IPS-20b (cell line): ENCODE measurements at regions not wholly inside any gene's neighbourhood (a gene's known extent, or its start where the extent isn't known, plus 50 kb on each side); places are given as distances from the start of the nearest gene placed in this dataset.

Experiments
- H3K27ac ChIP-seq: one replicate; pipeline ENCODE4 v1.5.1; 2013; ENCODE audit warnings: low read length
- H3K27me3 ChIP-seq: 2 replicates; pipeline ENCODE4 v1.6.1; 2013; ENCODE audit warnings: mild to moderate bottlenecking, low read length, inconsistent platforms; ENCODE audit not compliant: insufficient read depth
- H3K36me3 ChIP-seq: 2 replicates; pipeline ENCODE4 v1.6.1; 2013; ENCODE audit warnings: low read depth, mild to moderate bottlenecking, inconsistent platforms, low read length, moderate library complexity; ENCODE audit not compliant: insufficient read depth
- H3K4me1 ChIP-seq: 2 replicates; pipeline ENCODE4 v1.6.1; 2013; ENCODE audit warnings: mild to moderate bottlenecking, control low read depth, inconsistent platforms, low read length, moderate library complexity; ENCODE audit not compliant: insufficient read depth
- H3K4me3 ChIP-seq: 2 replicates; pipeline ENCODE4 v1.5.1; 2013; ENCODE audit warnings: mild to moderate bottlenecking, low read length, inconsistent platforms
- H3K9ac ChIP-seq: 2 replicates; pipeline ENCODE4 v1.6.1; 2013; ENCODE audit warnings: low read depth, mild to moderate bottlenecking, inconsistent platforms, low read length, moderate library complexity
- H3K9me3 ChIP-seq: 2 replicates; pipeline ENCODE4 v1.6.1; 2013; ENCODE audit warnings: mild to moderate bottlenecking, low read depth, low read length, inconsistent platforms; ENCODE audit not compliant: insufficient read depth

DNA sequence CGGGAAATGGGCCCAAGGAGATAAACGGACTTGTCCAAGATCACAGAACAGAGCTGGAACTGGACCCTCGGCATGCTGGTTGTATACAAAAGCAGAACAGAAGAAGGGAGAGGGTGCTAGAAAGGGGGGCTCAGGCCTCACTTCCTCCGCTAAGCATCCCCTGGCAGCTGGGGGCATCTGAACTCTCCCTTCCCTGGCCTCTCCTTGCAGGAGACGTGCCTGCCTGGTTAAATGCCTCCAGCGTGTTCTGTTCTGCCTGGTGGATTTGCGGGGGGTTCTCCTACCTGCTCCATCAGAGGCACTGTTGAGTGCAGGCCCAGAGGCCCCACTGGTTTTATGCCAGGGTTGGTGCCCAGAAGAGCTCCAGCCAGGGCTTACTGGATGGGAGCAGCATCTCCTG lies 124.7 kb downstream of the ZFP36L2 start:
- H3K9me3 ChIP-seq = no peaks in the 10 kb centered on the region
- H3K4me1 ChIP-seq = peaks cover 12% of the 10 kb centered on the region; the same call in 1 of the 2 replicates
- peaks cover 32% of the 10 kb centered on the region; the same call in 1 of the 2 replicates for H3K27me3 ChIP-seq
- H3K36me3 ChIP-seq = no peaks in the 10 kb centered on the region
- H3K27ac ChIP-seq = no peak overlapping the region
- peak overlapping the region; percentile 53; the same call in 1 of the 2 replicates for H3K4me3 ChIP-seq
- peak overlapping the region; percentile 65; the same call in 1 of the 2 replicates for H3K9ac ChIP-seq

DNA sequence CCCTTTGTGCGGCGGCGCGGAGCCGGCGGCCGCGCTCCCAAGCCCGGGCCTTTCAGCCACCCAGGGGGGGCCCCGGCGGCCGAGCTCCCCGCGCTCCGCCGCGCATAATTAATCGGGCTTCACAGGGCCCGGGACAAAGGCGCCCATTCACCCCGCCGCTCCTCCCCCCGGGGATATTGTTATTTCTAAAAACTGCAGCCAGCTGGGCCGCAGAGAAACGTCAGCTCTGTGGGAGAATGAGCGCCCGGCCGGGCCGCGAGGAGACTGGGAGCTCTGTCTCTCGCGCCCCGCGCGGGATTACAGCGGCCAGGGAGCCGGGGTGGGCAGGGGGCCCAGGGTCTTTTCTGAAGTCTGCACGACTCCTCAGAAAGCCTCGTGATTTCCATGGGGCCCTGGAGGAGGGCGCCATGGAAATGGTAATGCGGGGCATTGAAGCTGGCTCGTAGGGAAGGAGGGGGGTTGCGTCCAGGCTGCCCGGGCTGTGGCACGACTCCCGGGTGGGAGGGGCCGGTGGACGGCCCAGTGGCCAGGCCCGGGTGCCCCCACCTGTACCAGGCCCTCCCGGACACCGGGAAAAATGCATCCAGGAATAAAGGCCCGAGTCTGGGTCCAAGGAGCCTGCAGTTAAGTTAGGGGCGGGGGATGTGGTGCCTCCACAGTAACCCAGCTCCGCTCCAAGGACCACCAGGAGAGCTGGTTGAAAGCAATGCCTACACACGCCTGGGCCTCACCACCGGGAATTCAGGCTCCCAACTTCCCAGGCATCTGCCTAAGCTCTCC lies 125.3 kb downstream of the ZFP36L2 start:
- Histone ChIP-seq H3K27ac (peak overlapping the region; percentile 42), H3K9me3 (no peaks in the 10 kb centered on the region), H3K4me3 (peak overlapping the region; percentile 53; the same call in 1 of the 2 replicates), H3K27me3 (peaks cover 32% of the 10 kb centered on the region; the same call in 1 of the 2 replicates), H3K36me3 (no peaks in the 10 kb centered on the region), H3K4me1 (peaks cover 12% of the 10 kb centered on the region; the same call in 1 of the 2 replicates), H3K9ac (peak overlapping the region; percentile 65)

DNA sequence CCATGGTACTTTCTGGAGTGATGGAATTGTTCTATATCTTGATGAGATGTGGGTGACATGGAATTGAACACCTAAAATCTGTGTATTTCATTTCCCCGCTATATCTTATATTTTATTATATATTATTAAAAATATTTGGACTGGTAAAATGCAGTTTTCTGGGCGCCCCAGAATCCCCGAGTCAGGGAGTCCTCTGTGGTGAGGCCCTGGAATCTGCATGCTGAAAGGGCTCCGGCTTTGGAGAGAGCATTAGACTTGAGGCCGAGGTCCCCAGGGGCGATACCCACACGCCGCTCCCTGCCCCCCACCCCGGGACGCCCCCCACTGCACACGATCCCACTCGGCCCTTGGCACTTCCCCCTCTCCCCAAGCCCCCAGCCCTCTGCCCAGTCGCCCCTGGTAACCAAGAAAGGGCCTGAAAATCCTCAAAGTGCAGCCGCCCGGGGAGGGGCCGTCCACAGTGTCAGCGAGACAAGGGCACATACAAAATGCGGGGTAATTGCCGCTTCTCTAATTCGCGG lies 126.0 kb downstream of the ZFP36L2 start:
- peak overlapping the region; percentile 53; the same call in 1 of the 2 replicates for H3K4me3 ChIP-seq
- peak overlapping the region; percentile 42 for H3K27ac ChIP-seq
- H3K9ac ChIP-seq = peak overlapping the region; percentile 65; the same call in 1 of the 2 replicates

DNA sequence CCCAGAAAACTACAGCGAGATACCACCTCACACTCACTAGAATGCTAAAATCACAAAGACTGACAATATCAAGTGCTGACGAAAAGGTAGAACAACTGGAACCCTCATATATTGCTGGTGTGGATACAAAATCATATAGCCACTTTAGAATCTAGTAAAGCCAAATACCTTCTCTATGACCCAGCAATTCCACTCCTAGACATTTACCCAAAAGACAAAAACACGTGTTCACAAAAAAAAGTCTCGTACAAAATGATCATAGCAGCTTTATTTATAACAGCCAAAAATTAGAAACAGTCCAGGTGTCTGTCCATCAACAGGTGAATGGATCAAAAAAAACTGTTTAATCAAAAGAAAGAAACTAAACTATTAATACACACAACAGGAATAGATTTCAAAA lies 126.6 kb downstream of the ZFP36L2 start:
- Histone ChIP-seq H3K27me3 (peaks cover 32% of the 10 kb centered on the region; the same call in 1 of the 2 replicates), H3K36me3 (no peaks in the 10 kb centered on the region), H3K4me3 (no peak overlapping the region; the same call in 1 of the 2 replicates), H3K9me3 (no peaks in the 10 kb centered on the region), H3K4me1 (peaks cover 12% of the 10 kb centered on the region; the same call in 1 of the 2 replicates), H3K27ac (no peak overlapping the region), H3K9ac (no peak overlapping the region; the same call in 1 of the 2 replicates)

More for the DNA sequence above, 126.0 kb downstream of the ZFP36L2 start:
- Histone ChIP-seq H3K27me3 (peaks cover 32% of the 10 kb centered on the region; the same call in 1 of the 2 replicates), H3K4me1 (peaks cover 12% of the 10 kb centered on the region; the same call in 1 of the 2 replicates), H3K9me3 (no peaks in the 10 kb centered on the region), H3K36me3 (no peaks in the 10 kb centered on the region)

DNA sequence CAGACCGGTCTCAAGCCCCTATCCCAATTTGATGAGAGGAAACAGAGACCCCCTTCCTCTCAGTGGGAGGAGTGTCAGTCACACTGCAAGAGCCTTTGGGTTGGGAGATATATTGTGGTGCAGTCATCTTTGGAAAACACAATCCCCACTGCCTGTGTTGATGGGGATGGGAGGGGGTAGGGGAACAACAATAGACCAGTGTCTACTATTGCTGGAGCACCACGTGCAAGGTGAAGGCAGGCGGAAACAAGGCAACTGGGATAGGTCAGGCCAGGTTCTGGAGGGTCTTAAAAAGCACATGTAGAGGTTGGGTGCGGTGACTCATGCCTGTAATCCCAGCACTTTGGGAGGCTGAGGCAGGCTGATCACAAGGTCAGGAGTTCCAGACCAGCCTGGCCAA lies 127.9 kb downstream of the ZFP36L2 start:
- Histone ChIP-seq H3K4me1 (peaks cover 12% of the 10 kb centered on the region; the same call in 1 of the 2 replicates), H3K27ac (no peak overlapping the region), H3K36me3 (no peaks in the 10 kb centered on the region), H3K9ac (no peak overlapping the region), H3K4me3 (no peak overlapping the region), H3K9me3 (no peaks in the 10 kb centered on the region), H3K27me3 (peaks cover 32% of the 10 kb centered on the region; the same call in 1 of the 2 replicates)

DNA sequence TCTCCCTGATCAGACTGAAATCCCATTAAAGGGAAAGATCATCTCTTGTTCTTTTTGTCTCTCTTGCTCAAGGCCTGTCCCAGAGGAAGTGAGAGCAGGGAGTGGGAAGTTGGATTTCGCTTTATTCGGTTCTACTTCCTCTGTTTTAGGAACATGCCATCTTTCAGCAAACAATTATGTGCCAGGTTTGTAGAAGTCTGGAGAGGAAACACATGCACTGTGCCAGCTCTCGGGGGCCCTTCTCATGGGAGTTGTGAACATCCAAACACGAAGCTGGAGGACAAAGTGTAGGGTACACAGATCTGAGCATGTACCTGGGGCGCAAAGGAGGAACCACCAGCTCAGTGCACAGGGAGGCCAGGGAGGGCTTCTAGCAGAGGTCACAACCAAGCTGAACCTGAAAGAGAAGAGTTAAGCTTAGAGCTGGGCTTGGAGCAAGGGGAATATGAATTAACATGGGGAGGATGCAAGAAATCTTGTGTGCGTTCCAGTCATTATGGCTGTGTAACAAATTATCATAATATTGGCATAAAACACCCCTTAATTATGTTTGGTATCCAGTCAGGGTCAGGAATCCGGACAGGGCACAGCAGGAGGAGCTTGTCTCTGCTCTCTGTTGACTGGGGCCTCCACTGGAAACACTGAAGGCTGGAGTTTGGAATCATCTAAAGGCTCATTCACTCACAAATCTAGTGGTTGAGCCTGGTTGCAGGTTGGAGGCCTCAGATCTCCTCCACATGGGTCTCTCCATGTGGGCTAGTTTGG lies 128.6 kb downstream of the ZFP36L2 start:
- Histone ChIP-seq H3K4me1 (peaks cover 12% of the 10 kb centered on the region; the same call in 1 of the 2 replicates), H3K27ac (no peak overlapping the region), H3K9ac (no peak overlapping the region)

DNA sequence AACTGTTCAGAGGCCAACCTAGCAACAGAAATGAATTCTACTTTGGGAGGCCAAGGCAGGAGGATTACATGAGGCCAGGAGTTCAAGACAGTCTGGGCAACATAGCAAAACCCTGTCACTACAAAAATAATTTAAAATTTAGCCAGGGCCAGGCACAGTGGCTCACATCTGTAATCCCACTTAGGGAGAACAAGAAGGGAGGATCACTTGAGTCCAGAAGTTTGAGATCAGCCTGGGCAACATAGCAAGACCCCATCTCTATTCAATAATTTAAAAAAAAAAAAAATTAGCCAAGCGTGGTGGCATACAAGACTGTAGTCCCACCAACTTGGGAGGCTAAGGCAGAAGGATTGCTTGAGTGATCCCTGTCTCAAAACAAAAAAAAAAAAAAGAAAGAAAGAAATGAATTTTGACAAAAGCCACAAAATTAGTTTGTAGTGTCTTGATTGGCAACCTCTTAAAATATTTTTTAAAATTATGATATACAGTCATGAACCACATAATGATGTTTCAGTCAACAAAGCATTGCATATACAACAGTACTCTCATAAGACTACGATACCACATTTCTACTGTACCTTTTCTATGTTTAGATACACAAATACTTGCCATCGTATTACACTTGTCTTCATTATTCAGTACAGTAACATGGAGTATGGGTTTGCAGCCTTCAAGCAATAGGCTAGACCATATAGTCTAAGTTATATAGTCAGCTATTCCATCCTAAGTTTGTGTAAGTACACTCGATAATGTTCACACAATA lies 130.7 kb downstream of the ZFP36L2 start:
- no peak overlapping the region for H3K4me3 ChIP-seq
- 0 out of 2 replicates have a peak, but pooled peaks cover 1% of the 10 kb centered on the region for H3K9me3 ChIP-seq
- no peaks in the 10 kb centered on the region; the same call in 1 of the 2 replicates for H3K4me1 ChIP-seq
- peaks cover 16% of the 10 kb centered on the region; the same call in 1 of the 2 replicates for H3K27me3 ChIP-seq
- H3K9ac ChIP-seq = no peak overlapping the region
- H3K27ac ChIP-seq = no peak overlapping the region
- H3K36me3 ChIP-seq = no peaks in the 10 kb centered on the region

More for the DNA sequence above, 128.6 kb downstream of the ZFP36L2 start:
- H3K9me3 ChIP-seq = no peaks in the 10 kb centered on the region
- H3K27me3 ChIP-seq = peaks cover 30% of the 10 kb centered on the region; the same call in 1 of the 2 replicates
- H3K4me3 ChIP-seq = no peak overlapping the region
- no peaks in the 10 kb centered on the region for H3K36me3 ChIP-seq

DNA sequence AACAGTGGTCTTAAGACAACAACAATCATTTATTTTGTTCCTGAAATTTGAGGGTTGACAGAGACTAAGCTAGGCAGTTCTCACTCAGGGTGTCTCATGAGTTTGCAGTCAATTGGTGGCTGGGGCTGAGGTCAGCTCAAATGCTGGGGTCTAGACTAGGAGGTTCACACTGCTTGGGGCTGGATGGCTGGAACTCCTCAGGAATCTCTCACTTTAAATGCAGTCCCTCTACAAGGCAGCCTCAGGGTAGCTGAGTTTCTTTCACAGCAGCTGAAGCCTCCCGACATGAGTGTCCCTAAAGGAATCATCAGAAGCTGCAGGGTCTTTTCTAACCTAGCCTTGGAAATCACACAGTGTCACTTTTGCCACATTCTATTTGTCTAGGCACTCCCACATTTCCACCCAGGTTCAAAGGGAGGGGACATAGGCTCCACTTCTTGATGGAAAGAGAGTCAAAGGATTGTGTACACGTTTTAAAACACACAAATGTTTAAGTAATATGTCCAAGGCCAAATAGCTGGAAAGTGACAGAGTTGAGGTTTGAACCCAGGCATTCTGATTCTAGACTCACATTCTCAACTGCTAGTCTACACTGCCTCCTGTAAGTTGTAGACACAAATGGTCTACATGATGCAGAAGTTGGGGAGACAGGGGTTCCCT lies 133.8 kb downstream of the ZFP36L2 start:
- no peaks in the 10 kb centered on the region for H3K36me3 ChIP-seq
- H3K27ac ChIP-seq = no peak overlapping the region
- H3K27me3 ChIP-seq = no peaks in the 10 kb centered on the region
- no peak overlapping the region for H3K4me3 ChIP-seq
- H3K9ac ChIP-seq = no peak overlapping the region
- H3K4me1 ChIP-seq = no peaks in the 10 kb centered on the region
- H3K9me3 ChIP-seq = 0 out of 2 replicates have a peak, but pooled peaks cover 5% of the 10 kb centered on the region

DNA sequence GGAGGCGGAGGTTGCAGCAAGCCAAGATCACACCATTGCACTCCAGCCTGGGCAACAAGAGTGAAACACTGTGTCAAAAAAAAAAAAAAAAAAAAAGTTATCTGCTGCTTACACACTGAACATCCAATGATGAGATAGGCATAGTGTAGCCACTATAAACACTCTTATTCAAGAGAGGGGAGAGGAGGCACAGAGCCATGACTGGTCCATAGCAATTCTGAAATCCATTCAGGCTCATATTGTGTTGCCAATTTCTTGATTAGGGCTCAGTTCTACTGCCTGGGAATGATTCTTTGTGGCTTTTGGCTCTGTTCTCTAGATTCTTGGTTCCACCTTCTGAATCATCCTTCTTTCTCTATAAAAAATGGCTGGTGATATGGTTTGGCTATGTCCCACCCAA lies 136.1 kb downstream of the ZFP36L2 start:
- 0 out of 2 replicates have a peak, but pooled peaks cover 5% of the 10 kb centered on the region for H3K9me3 ChIP-seq
- H3K4me1 ChIP-seq = no peaks in the 10 kb centered on the region
- no peaks in the 10 kb centered on the region for H3K27me3 ChIP-seq
- no peak overlapping the region for H3K4me3 ChIP-seq
- no peak overlapping the region for H3K9ac ChIP-seq
- H3K27ac ChIP-seq = no peak overlapping the region
- no peaks in the 10 kb centered on the region for H3K36me3 ChIP-seq

DNA sequence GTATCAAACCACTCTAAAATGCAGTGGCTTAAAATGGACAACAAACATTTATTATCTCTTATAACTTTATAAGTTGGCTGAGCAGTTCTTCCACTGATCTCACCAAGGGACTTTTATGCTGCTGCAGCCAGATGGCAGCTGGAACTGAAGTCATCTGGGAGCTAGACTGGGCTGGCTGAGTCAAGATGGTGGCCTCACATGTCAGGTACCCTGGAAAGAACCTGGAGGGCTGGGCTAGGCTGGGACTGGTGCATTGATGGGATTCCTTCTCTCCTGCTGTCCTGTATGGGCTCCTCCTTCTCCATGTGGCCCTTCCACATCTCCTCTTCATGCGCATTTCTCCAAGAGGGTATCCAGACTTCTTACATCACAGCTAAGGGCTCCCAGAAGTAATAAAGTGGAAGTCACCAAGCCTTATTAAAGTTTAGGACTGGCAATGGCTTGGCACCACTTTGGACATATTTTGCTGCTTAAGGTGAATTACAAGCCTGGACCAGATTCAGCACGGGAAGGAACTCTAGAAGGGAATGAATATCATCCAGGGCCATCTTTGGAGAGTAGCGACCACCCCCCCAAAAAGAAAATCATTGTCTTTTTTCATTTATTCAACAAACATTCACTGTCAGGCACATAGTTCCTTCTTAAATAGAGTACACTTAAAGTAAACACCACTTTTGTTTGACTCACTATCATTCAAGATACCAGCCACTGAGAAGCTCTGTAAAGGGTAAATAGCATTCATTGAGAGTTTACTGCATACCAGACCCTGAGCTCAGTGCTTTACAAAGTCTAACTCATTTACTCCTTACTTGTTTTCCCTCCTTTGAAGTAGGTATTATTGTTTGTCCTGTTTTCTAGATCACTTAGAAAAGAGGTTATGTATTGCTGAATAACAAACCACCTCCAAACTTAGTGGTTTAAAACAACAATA lies 138.0 kb downstream of the ZFP36L2 start:
- Histone ChIP-seq H3K4me1 (peaks cover 10% of the 10 kb centered on the region), H3K27me3 (no peaks in the 10 kb centered on the region), H3K9ac (no peak overlapping the region), H3K27ac (no peak overlapping the region), H3K9me3 (0 out of 2 replicates have a peak, but pooled peaks cover 5% of the 10 kb centered on the region), H3K36me3 (no peaks in the 10 kb centered on the region), H3K4me3 (no peak overlapping the region)
